ENCODE measurements at regions not wholly inside any gene's neighbourhood (a gene's known extent, or its start where the extent isn't known, plus 50 kb on each side); places are given as distances from the start of the nearest gene placed in this dataset.

DNA sequence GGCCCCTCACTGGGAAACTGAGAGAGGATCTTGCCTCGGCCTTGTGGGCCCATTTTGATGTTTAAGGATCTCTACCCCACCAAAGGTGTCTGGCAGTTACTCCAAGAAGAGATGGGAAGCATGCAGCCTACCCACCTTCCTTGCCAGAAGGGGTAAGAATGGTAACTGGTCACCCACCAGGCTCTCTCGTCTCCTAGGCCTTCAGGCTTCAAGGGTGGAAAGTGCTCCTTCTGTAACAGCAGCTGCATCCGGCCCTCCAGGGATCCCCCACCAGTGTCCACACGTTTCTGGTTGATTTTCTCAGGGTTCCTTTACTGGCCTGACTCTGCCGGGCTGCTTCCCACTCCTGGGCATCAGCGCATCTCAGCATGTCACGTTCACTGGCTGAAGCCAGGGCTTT, 204.4 kb upstream of the IRX1 start:
- ATAC-seq (no peak), DNase-seq (no peak)
- intact Hi-C loops (cut with DNase I), result no loop called here
- H3K4me3 ChIP-seq, result no peak overlapping the region
- no peaks in the 10 kb centered on the region for H3K9me3 ChIP-seq
- 61 to 81% methylated on average over 7 of the region's 7 CpGs for WGBS, 2 donors
- H3K36me3 ChIP-seq (replicated peaks in 1 of 2; ENCODE audit: insufficient read depth in 1 of 2, low read depth in 2 of 2), result no peaks in the 10 kb centered on the region
- TF ChIP-seq, protein P1, sequence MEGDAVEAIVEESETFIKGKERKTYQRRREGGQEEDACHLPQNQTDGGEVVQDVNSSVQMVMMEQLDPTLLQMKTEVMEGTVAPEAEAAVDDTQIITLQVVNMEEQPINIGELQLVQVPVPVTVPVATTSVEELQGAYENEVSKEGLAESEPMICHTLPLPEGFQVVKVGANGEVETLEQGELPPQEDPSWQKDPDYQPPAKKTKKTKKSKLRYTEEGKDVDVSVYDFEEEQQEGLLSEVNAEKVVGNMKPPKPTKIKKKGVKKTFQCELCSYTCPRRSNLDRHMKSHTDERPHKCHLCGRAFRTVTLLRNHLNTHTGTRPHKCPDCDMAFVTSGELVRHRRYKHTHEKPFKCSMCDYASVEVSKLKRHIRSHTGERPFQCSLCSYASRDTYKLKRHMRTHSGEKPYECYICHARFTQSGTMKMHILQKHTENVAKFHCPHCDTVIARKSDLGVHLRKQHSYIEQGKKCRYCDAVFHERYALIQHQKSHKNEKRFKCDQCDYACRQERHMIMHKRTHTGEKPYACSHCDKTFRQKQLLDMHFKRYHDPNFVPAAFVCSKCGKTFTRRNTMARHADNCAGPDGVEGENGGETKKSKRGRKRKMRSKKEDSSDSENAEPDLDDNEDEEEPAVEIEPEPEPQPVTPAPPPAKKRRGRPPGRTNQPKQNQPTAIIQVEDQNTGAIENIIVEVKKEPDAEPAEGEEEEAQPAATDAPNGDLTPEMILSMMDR (IDR thresholded peaks at IDR 0.05), result no peak
- no peak for TF ChIP-seq POLR2A (IDR thresholded peaks at IDR 0.05)
- no peak overlapping the region for H3K27ac ChIP-seq
- H3K27me3 ChIP-seq, result no peaks in the 10 kb centered on the region
- H3K4me1 ChIP-seq, result no peaks in the 10 kb centered on the region

- Histone ChIP-seq H3K4me3 (no peak overlapping the region), H3K36me3 (replicated peaks in 1 of 2; ENCODE audit: insufficient read depth in 1 of 2, low read depth in 2 of 2) (no peaks in the 10 kb centered on the region), H3K4me1 (no peaks in the 10 kb centered on the region), H3K9me3 (no peaks in the 10 kb centered on the region), H3K27me3 (no peaks in the 10 kb centered on the region), H3K27ac (no peak overlapping the region)
- no peak for ATAC-seq
- WGBS, 2 donors, result 56 to 61% methylated on average over 11 of the region's 11 CpGs
- no peak for TF ChIP-seq POLR2A (IDR thresholded peaks at IDR 0.05)
- TF ChIP-seq, protein P1 (IDR thresholded peaks at IDR 0.05), result no peak
- no peak for DNase-seq
- intact Hi-C loops (cut with DNase I), result no loop called here
Observed at GRCh38 chr5:3389471-3390026, 206.1 kb upstream of the IRX1 start.

DNA sequence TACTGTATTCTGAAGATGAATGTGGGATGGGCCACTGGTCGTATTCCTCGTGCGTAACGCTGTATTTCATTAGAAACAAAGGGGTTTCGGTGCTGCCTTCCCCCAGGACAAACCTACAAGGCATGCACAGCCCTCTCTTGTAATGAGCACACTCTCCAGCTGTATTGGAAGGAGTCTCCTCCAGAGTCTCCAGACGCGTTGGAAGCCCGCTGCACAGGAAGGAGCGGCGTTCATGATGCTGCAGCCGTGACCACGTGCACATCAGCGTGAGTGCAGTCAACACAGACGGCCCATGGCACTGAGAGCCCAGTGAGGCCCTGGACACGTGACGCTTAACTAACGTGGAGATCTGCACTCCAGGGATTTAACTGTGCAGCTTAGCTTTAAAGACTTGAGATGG, 209.0 kb upstream of the IRX1 start:
- no peak overlapping the region for H3K4me3 ChIP-seq
- H3K9me3 ChIP-seq, result no peaks in the 10 kb centered on the region
- intact Hi-C loops (cut with DNase I), result no loop called here
- TF ChIP-seq, protein P1 (IDR thresholded peaks at IDR 0.05), result no peak
- no peak for TF ChIP-seq POLR2A (IDR thresholded peaks at IDR 0.05)
- H3K36me3 ChIP-seq (replicated peaks in 1 of 2; ENCODE audit: insufficient read depth in 1 of 2, low read depth in 2 of 2), result no peaks in the 10 kb centered on the region
- no peak overlapping the region for H3K27ac ChIP-seq
- H3K27me3 ChIP-seq, result no peaks in the 10 kb centered on the region
- DNase-seq, result no peak
- H3K4me1 ChIP-seq, result no peaks in the 10 kb centered on the region
- ATAC-seq, result no peak
- 67 to 74% methylated on average over 13 to 17 of the region's 17 CpGs for WGBS, 2 donors

DNA sequence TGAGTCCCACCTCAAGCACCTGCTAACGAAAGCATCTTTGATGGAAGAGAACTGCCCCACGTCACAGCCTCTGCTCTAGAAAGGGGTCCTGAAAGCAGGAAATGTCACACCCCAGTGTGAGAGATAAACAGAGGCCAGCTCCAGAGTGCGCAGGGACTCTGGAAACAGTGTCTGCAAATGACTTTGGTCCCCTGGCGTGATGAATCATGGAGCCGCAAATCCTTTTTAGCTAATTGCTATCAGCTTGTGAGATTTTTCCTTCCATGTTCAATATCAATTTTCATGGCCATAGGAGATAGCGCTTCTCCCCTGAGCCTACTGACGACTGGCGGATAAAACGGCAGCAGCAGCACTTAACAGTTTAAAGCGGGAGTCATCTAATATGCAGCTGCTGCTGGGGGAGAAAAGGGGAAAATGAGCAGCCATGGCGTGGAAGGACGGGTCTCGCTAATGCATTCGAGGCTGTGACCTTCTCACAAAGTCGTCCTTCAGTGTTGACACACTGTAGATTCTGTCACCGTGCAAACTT, 209.6 kb upstream of the IRX1 start:
- H3K9me3 ChIP-seq, result no peaks in the 10 kb centered on the region
- TF ChIP-seq POLR2A (IDR thresholded peaks at IDR 0.05), result no peak
- TF ChIP-seq, protein P1 (IDR thresholded peaks at IDR 0.05), result no peak
- 45 to 48% methylated on average over 16 of the region's 16 CpGs for WGBS, 2 donors
- intact Hi-C loops (cut with DNase I), result no loop called here
- no peaks in the 10 kb centered on the region for H3K4me1 ChIP-seq
- ATAC-seq, result no peak
- no peaks in the 10 kb centered on the region for H3K36me3 ChIP-seq (replicated peaks in 1 of 2; ENCODE audit: insufficient read depth in 1 of 2, low read depth in 2 of 2)
- no peak overlapping the region for H3K27ac ChIP-seq
- no peak for DNase-seq
- no peaks in the 10 kb centered on the region for H3K27me3 ChIP-seq
- H3K4me3 ChIP-seq, result no peak overlapping the region

- no peak overlapping the region for H3K27ac ChIP-seq
- ATAC-seq (no peak), DNase-seq (no peak)
- no peaks in the 10 kb centered on the region for H3K4me1 ChIP-seq
- H3K4me3 ChIP-seq, result no peak overlapping the region
- 76 to 85% methylated on average over 7 of the region's 7 CpGs for WGBS, 2 donors
- TF ChIP-seq, protein P1 (IDR thresholded peaks at IDR 0.05), result no peak
- no peak for TF ChIP-seq POLR2A (IDR thresholded peaks at IDR 0.05)
- no peaks in the 10 kb centered on the region for H3K27me3 ChIP-seq
- H3K9me3 ChIP-seq, result no peaks in the 10 kb centered on the region
- H3K36me3 ChIP-seq (replicated peaks in 1 of 2; ENCODE audit: insufficient read depth in 1 of 2, low read depth in 2 of 2), result no peaks in the 10 kb centered on the region
- intact Hi-C loops (cut with DNase I), result no loop called here
Observed at GRCh38 chr5:3384531-3384930, 211.1 kb upstream of the IRX1 start.

All from body of pancreas (tissue), 4 donors.